OCI-LY3 (cell line): ENCODE measurements at regions not wholly inside any gene's neighbourhood (a gene's known extent, or its start where the extent isn't known, plus 50 kb on each side); places are given as distances from the start of the nearest gene placed in this dataset.

Experiments
- CTCF ChIP-seq: fragments of 200-600, 300-600 bp; sonication (generic); IDR thresholded peaks from 2 replicates; pipeline ENCODE4 v1.5.1; 2014; ENCODE audit warnings: antibody characterized with exemption, low read length, low read depth
- EZH2phosphoT487 ChIP-seq: fragments of 200-600 bp; shearing (Covaris generic); IDR thresholded peaks from 2 replicates; pipeline ENCODE4 v1.6.1; 2018; ENCODE audit warnings: antibody characterized with exemption, mixed run types, low read depth

GRCh38 chrX:107542500-107542899 lies 85.8 kb upstream of the PRPS1 start:
- peak; percentile 14; the same call in 1 of the 2 replicates for TF ChIP-seq CTCF
- no peak for TF ChIP-seq EZH2phosphoT487
